MCF 10A (cell line): ENCODE measurements at regions not wholly inside any gene's neighbourhood (a gene's known extent, or its start where the extent isn't known, plus 50 kb on each side); places are given as distances from the start of the nearest gene placed in this dataset.

Experiments
- BruUV-seq: library from RNA; stranded (reverse); fragments of 400-500 nt; replicated peaks from 2 replicates; lab custom pipeline; 2021; lab: Mats Ljungman, UMichigan
- CTCF ChIA-PET: fragments of 300-600 bp; sonication (Branson Sonifier 250); formaldehyde crosslinking; extraction: SDS; loops from one replicate; lab custom pipeline; 2021; ENCODE audit warnings: antibody characterized with exemption, inconsistent platforms; lab: Yijun Ruan, JAX
- POLR2A ChIA-PET: fragments of 300-600, 350-650 bp; sonication (Branson Sonifier 250); formaldehyde crosslinking; extraction: SDS; loops from one replicate; lab custom pipeline; 2020; ENCODE audit warnings: antibody characterized with exemption, inconsistent platforms; lab: Yijun Ruan, JAX
- DNase-seq: peaks from one replicate; pipeline ENCODE4 v3.0.0-alpha.2; 2018; ENCODE audit not compliant: unreplicated experiment
- H3K27ac Mint-ChIP-seq: one replicate; pipeline ENCODE4 v1.8.0; 2022; ENCODE audit warnings: mild to moderate bottlenecking, low read depth, mixed read lengths; ENCODE audit not compliant: unreplicated experiment
- H3K27me3 Mint-ChIP-seq: one replicate; pipeline ENCODE4 v1.8.0; 2022; ENCODE audit warnings: mixed read lengths; ENCODE audit not compliant: insufficient read depth, unreplicated experiment
- H3K36me3 Mint-ChIP-seq: one replicate; pipeline ENCODE4 v1.8.0; 2022; ENCODE audit warnings: mild to moderate bottlenecking, moderate library complexity, mixed read lengths; ENCODE audit not compliant: insufficient read depth, unreplicated experiment
- H3K4me1 Mint-ChIP-seq: one replicate; pipeline ENCODE4 v1.8.0; 2022; ENCODE audit warnings: mixed read lengths; ENCODE audit not compliant: insufficient read depth, unreplicated experiment
- H3K4me3 Mint-ChIP-seq: one replicate; pipeline ENCODE4 v1.8.0; 2022; ENCODE audit warnings: mild to moderate bottlenecking, moderate library complexity, mixed read lengths; ENCODE audit not compliant: unreplicated experiment
- H3K9me3 Mint-ChIP-seq: one replicate; pipeline ENCODE4 v1.8.0; 2022; ENCODE audit warnings: mixed read lengths; ENCODE audit not compliant: unreplicated experiment
- intact Hi-C: fragments of 100-400 bp; cut with micrococcal nuclease; formaldehyde crosslinking; loops from 2 replicates; pipeline ENCODE4 v1.14.1; 2022
- TF ChIP-seq, protein P1 (sequence below): fragments of 200-600 bp; IDR thresholded peaks from one replicate; pipeline ENCODE4 v1.8.0; 2022; ENCODE audit warnings: antibody characterized with exemption, mild to moderate bottlenecking; ENCODE audit not compliant: unreplicated experiment

DNA sequence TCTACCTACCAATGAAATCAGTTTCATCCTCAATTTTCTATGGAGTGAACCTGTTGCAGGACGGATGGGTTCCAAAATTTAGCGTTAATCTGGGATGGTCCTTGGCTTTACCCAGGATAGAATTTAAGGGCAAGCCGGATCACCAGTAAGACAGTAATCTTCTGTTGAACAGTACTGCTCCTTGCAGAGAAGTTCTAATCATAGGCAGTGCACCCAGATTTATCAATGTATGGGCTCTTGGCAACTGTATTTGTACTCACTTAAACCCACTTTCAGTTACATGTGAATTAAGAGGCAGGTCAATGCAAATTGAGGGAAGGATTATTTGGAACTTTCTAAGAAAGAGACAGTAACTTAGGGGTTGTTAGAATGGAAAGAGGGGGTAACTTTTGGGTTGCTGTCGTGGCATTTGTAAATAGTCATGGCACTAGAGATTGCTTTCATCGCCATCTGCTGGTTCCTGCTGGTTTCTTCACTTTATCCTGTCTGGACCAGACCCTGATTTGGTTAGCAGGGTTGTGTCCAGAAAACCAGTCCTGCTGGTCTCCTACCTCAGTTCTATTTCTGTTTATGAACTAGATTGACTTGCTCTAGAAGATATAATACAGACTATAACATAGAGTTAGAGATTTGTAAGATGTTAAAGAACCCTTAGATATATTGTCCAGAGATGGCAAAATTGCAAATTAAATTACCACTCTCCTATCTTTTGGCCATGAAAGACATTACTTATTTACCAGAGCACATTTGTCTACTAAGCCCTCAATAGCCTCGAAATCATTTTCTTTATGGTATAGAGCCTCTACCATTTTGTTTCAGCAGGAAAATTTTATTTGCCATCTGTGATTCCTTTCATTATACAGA is 646.3 kb downstream of the UTRN start:
- CTCF ChIA-PET = interaction anchor here (0.9 to 1.6 kb wide), 4 partner anchors 8 to 346 kb away, joined by 3 to 6 read pairs (median 4); no protein-coding TSS in a partner anchor
- peak; percentile 59 for DNase-seq
- BruUV-seq = no TSS peak

GRCh38 chr6:144932621-144933020 is 647.5 kb downstream of the UTRN start:
- Mint-ChIP-seq H3K27me3 (no peaks in the 10 kb centered on the region), H3K9me3 (no peaks in the 10 kb centered on the region), H3K36me3 (no peaks in the 10 kb centered on the region), H3K4me3 (no peak overlapping the region), H3K27ac (no peak overlapping the region), H3K4me1 (no peaks in the 10 kb centered on the region)
- no TSS peak for BruUV-seq
- intact Hi-C loops = loop anchor here (5.0 to 10.0 kb wide), 3 partner anchors 202 to 825 kb away; no protein-coding TSS in a partner anchor
- ChIA-PET POLR2A (interaction anchor here (1.2 kb wide), 1 partner anchor 26 kb away, joined by 3 read pairs; no protein-coding TSS in a partner anchor), CTCF (interaction anchor here (0.6 to 1.6 kb wide), 11 partner anchors 10 to 701 kb away, joined by 3 to 6 read pairs (median 3); no protein-coding TSS in a partner anchor)
- no peak for DNase-seq
- TF ChIP-seq, protein P1, sequence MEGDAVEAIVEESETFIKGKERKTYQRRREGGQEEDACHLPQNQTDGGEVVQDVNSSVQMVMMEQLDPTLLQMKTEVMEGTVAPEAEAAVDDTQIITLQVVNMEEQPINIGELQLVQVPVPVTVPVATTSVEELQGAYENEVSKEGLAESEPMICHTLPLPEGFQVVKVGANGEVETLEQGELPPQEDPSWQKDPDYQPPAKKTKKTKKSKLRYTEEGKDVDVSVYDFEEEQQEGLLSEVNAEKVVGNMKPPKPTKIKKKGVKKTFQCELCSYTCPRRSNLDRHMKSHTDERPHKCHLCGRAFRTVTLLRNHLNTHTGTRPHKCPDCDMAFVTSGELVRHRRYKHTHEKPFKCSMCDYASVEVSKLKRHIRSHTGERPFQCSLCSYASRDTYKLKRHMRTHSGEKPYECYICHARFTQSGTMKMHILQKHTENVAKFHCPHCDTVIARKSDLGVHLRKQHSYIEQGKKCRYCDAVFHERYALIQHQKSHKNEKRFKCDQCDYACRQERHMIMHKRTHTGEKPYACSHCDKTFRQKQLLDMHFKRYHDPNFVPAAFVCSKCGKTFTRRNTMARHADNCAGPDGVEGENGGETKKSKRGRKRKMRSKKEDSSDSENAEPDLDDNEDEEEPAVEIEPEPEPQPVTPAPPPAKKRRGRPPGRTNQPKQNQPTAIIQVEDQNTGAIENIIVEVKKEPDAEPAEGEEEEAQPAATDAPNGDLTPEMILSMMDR = no peak

More for the DNA sequence above, 646.3 kb downstream of the UTRN start:
- Mint-ChIP-seq H3K9me3 (no peaks in the 10 kb centered on the region), H3K27me3 (no peaks in the 10 kb centered on the region), H3K4me1 (no peaks in the 10 kb centered on the region), H3K36me3 (no peaks in the 10 kb centered on the region), H3K4me3 (no peak overlapping the region), H3K27ac (no peak overlapping the region)
- intact Hi-C loops = loop anchor here (1.0 to 10.0 kb wide), 5 partner anchors 203 to 824 kb away; no protein-coding TSS in a partner anchor
- TF ChIP-seq, protein P1 = peak; percentile 52
- POLR2A ChIA-PET = no interaction called here

GRCh38 chr6:144935181-144935580 is 650.0 kb downstream of the UTRN start:
- no peaks in the 10 kb centered on the region for H3K36me3 Mint-ChIP-seq
- no peaks in the 10 kb centered on the region for H3K4me1 Mint-ChIP-seq
- no peak for DNase-seq
- H3K9me3 Mint-ChIP-seq = no peaks in the 10 kb centered on the region
- CTCF ChIA-PET = interaction anchor here (0.6 to 0.7 kb wide), 2 partner anchors 27 to 699 kb away, joined by 3 read pairs; no protein-coding TSS in a partner anchor
- POLR2A ChIA-PET = no interaction called here
- no TSS peak for BruUV-seq
- no peak overlapping the region for H3K27ac Mint-ChIP-seq
- TF ChIP-seq, protein P1 = no peak
- no peaks in the 10 kb centered on the region for H3K27me3 Mint-ChIP-seq
- H3K4me3 Mint-ChIP-seq = no peak overlapping the region
- intact Hi-C loops = loop anchor here (10.0 kb wide), 2 partner anchors 200 to 700 kb away; no protein-coding TSS in a partner anchor

- CTCF ChIA-PET = interaction anchor here (0.7 kb wide), 1 partner anchor 1862 kb away, joined by 4 read pairs; no protein-coding TSS in a partner anchor
- intact Hi-C loops = loop anchor here (10.0 kb wide), 2 partner anchors 199 to 699 kb away; no protein-coding TSS in a partner anchor
- no peaks in the 10 kb centered on the region for H3K36me3 Mint-ChIP-seq
- no peak overlapping the region for H3K27ac Mint-ChIP-seq
- TF ChIP-seq, protein P1 = no peak
- no peaks in the 10 kb centered on the region for H3K9me3 Mint-ChIP-seq
- H3K4me1 Mint-ChIP-seq = no peaks in the 10 kb centered on the region
- POLR2A ChIA-PET = no interaction called here
- no peak for DNase-seq
- BruUV-seq = no TSS peak
- H3K27me3 Mint-ChIP-seq = no peaks in the 10 kb centered on the region
- H3K4me3 Mint-ChIP-seq = no peak overlapping the region
Measured at GRCh38 chr6:144935661-144936060, 650.5 kb downstream of the UTRN start.
